Neural progenitor cell (in vitro differentiated cells): ENCODE measurements at regions not wholly inside any gene's neighbourhood (a gene's known extent, or its start where the extent isn't known, plus 50 kb on each side); places are given as distances from the start of the nearest gene placed in this dataset.

Experiments
- CTCF ChIP-seq: fragments of 200-600 bp; sonication (generic); IDR thresholded peaks from 2 replicates; pipeline ENCODE4 v1.5.1; 2017; ENCODE audit warnings: antibody characterized with exemption, mild to moderate bottlenecking
- EZH2 ChIP-seq: fragments of 200-600 bp; sonication (generic); IDR thresholded peaks from 2 replicates; pipeline ENCODE4 v1.6.1; 2017; ENCODE audit warnings: antibody characterized with exemption, mild to moderate bottlenecking, moderate library complexity
- EZH2phosphoT487 ChIP-seq: fragments of 200-600 bp; sonication (generic); IDR thresholded peaks from 2 replicates; pipeline ENCODE4 v1.6.1; 2017; ENCODE audit warnings: antibody characterized with exemption

DNA sequence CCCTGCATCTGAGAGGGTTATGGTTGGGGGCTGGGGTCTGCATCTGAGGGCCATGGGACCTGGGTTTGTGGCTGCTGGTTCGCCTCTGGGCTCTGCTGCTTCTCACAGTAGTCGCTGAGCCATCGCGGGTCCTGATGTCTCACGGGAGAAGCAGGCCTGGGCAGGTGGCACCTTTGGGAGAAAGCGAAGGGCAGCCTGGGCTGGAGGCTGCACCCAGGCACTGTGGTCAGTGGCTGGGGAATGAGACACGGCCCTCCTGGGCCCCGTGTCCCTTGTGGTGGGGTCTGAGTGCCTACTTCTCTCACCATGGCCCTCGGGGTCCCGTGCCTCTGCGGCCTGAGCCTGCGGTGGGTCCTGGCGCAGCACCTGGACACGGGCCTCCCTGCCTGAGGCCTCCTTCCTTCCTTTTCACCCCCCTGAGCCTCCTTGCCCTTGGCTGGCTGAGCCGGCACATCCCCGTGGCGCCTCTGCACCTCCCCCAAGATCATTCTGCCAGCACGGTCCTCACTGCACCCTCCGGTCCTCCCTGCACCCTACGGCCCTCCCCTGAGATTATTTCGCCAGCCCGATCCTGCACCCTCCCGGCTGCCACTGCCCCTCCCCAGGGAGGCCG is 206.0 kb downstream of the ERMARD start:
- no peak for TF ChIP-seq EZH2
- no peak for TF ChIP-seq EZH2phosphoT487
- TF ChIP-seq CTCF: no peak
